ENCODE measurements at regions not wholly inside any gene's neighbourhood (a gene's known extent, or its start where the extent isn't known, plus 50 kb on each side); places are given as distances from the start of the nearest gene placed in this dataset.
"Not testable (repeated sequence)": the region's sequence is repeated elsewhere in the genome, so short reads cannot be mapped to it uniquely, and the experiment has no call there.

- DNase-seq (ENCODE audit: low read depth) = no peak
Measured at GRCh38 chr13:64672751-64673150, 2557.4 kb downstream of the PCDH9 start.

GRCh38 chr13:64662887-64663593 lies 2567.1 kb downstream of the PCDH9 start:
- no peak for DNase-seq (ENCODE audit: low read depth)

GRCh38 chr13:64648293-64648692 lies 2581.8 kb downstream of the PCDH9 start:
- no peak for DNase-seq (ENCODE audit: low read depth)

- no peak for DNase-seq (ENCODE audit: low read depth)
Measured at GRCh38 chr13:64643066-64643465, 2587.1 kb downstream of the PCDH9 start.

GRCh38 chr13:64640002-64640401 lies 2590.1 kb downstream of the PCDH9 start:
- no peak for DNase-seq (ENCODE audit: low read depth)

- no peak for DNase-seq (ENCODE audit: low read depth)
Measured at GRCh38 chr13:64639206-64639605, 2590.9 kb downstream of the PCDH9 start.

GRCh38 chr13:64633948-64634347 lies 2596.2 kb downstream of the PCDH9 start:
- DNase-seq (ENCODE audit: low read depth) = no peak

GRCh38 chr13:64627654-64628053 lies 2602.5 kb downstream of the PCDH9 start:
- no peak for DNase-seq (ENCODE audit: low read depth)

GRCh38 chr13:64626105-64626504 lies 2604.0 kb downstream of the PCDH9 start:
- DNase-seq (ENCODE audit: low read depth) = no peak

- DNase-seq (ENCODE audit: low read depth) = no peak
Measured at GRCh38 chr13:64617231-64617630, 2612.9 kb downstream of the PCDH9 start.

GRCh38 chr13:64591971-64592370 lies 2638.2 kb downstream of the PCDH9 start:
- DNase-seq (ENCODE audit: low read depth) = no peak

GRCh38 chr13:64579331-64579730 lies 2650.8 kb downstream of the PCDH9 start:
- DNase-seq (ENCODE audit: low read depth) = no peak

GRCh38 chr13:64568748-64569147 lies 2661.4 kb downstream of the PCDH9 start:
- no peak for DNase-seq (ENCODE audit: low read depth)

- DNase-seq (ENCODE audit: low read depth) = not testable (repeated sequence)
Measured at GRCh38 chr13:64558031-64558430, 2672.1 kb downstream of the PCDH9 start.

- DNase-seq (ENCODE audit: low read depth) = no peak
Measured at GRCh38 chr13:64556376-64556775, 2673.8 kb downstream of the PCDH9 start.

GRCh38 chr13:64553411-64554129 lies 2676.6 kb downstream of the PCDH9 start:
- DNase-seq (ENCODE audit: low read depth) = peak; percentile 6

GRCh38 chr13:64551755-64552154 lies 2678.4 kb downstream of the PCDH9 start:
- peak; percentile 27 for DNase-seq (ENCODE audit: low read depth)

- no peak for DNase-seq (ENCODE audit: low read depth)
Measured at GRCh38 chr13:64546371-64546770, 2683.8 kb downstream of the PCDH9 start.

GRCh38 chr13:64540976-64541375 lies 2689.2 kb downstream of the PCDH9 start:
- no peak for DNase-seq (ENCODE audit: low read depth)

GRCh38 chr13:64540468-64540867 lies 2689.7 kb downstream of the PCDH9 start:
- DNase-seq (ENCODE audit: low read depth) = no peak

- DNase-seq (ENCODE audit: low read depth) = no peak
Measured at GRCh38 chr13:64538711-64539110, 2691.4 kb downstream of the PCDH9 start.

GRCh38 chr13:64534302-64534701 lies 2695.8 kb downstream of the PCDH9 start:
- DNase-seq (ENCODE audit: low read depth) = no peak

- no peak for DNase-seq (ENCODE audit: low read depth)
Measured at GRCh38 chr13:64531400-64531799, 2698.7 kb downstream of the PCDH9 start.
